Ishikawa (cell line): ENCODE measurements at regions not wholly inside any gene's neighbourhood (a gene's known extent, or its start where the extent isn't known, plus 50 kb on each side); places are given as distances from the start of the nearest gene placed in this dataset.

Experiments used
- CEBPB ChIP-seq: IDR thresholded peaks from 2 replicates; pipeline ENCODE4 v1.6.1; 2012
- CREB1 ChIP-seq: IDR thresholded peaks from 2 replicates; pipeline ENCODE4 v1.6.1; 2012; ENCODE audit warnings: low read depth
- EGR1 ChIP-seq: IDR thresholded peaks from 2 replicates; pipeline ENCODE4 v1.6.1; 2012
- EP300 ChIP-seq: IDR thresholded peaks from 2 replicates; pipeline ENCODE4 v1.6.1; 2012; ENCODE audit warnings: borderline replicate concordance
- NFIC ChIP-seq: IDR thresholded peaks from 2 replicates; pipeline ENCODE4 v1.6.1; 2012
- RAD21 ChIP-seq: IDR thresholded peaks from 2 replicates; pipeline ENCODE4 v1.6.1; 2012; ENCODE audit warnings: low read depth
- TAF1 ChIP-seq: IDR thresholded peaks from 2 replicates; pipeline ENCODE4 v1.6.1; 2012; ENCODE audit warnings: low read depth, mild to moderate bottlenecking
- TCF12 ChIP-seq: IDR thresholded peaks from 2 replicates; pipeline ENCODE4 v1.6.1; 2012; ENCODE audit warnings: low read depth
- TF ChIP-seq, protein P1 (sequence below): IDR thresholded peaks from 2 replicates; pipeline ENCODE4 v1.6.1; 2012

DNA sequence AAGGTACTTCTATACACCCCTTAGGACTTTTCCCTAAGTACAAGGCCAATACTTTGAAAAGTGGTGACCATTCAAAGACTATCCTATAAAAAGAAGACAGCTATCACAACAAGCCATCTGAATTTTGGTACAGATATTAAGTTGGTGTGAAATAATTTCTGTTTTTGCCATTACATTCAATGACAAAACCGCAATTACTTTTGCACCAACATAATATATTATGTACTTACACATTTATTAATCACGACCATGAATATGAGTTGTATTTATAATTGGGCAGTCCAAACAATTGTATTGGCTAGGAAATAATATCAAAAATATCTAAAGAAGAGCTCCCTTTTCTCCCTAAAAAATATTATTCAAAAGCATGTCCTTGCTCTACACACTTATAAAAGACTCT, 215.7 kb downstream of the TMA16 start:
- TF ChIP-seq TAF1 (no peak), EGR1 (no peak), RAD21 (no peak), EP300 (no peak), NFIC (no peak), CREB1 (no peak), TCF12 (no peak), CEBPB (no peak)
- TF ChIP-seq, protein P1, sequence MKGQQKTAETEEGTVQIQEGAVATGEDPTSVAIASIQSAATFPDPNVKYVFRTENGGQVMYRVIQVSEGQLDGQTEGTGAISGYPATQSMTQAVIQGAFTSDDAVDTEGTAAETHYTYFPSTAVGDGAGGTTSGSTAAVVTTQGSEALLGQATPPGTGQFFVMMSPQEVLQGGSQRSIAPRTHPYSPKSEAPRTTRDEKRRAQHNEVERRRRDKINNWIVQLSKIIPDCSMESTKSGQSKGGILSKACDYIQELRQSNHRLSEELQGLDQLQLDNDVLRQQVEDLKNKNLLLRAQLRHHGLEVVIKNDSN: no peak
